ENCODE measurements at regions not wholly inside any gene's neighbourhood (a gene's known extent, or its start where the extent isn't known, plus 50 kb on each side); places are given as distances from the start of the nearest gene placed in this dataset.

DNA sequence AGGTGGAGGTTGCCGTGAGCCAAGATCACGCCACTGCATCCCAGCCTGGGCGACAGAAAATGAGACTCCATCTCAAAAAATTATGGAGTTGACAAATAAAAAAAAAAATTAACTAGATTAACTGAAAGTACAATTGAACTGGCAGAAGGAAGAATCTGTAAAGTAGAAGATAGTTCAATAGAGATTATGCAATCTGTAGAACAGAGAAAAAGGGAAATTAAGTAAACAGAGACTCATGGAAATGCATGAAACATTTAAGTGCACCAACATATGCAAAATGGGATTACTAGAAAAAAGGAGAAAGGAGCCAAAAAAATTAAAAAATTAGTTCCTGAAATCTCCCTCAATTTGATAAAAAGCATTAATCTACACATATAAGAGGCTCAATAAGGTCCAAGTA, 188.8 kb upstream of the KHDRBS2 start:
- Mint-ChIP-seq H3K9me3 (ENCODE audit: unreplicated experiment) (no peaks in the 10 kb centered on the region), H3K27me3 (ENCODE audit: insufficient read depth, unreplicated experiment) (peaks cover 74% of the 10 kb centered on the region), H3K4me1 (ENCODE audit: insufficient read depth, unreplicated experiment) (no peaks in the 10 kb centered on the region), H3K4me3 (ENCODE audit: unreplicated experiment) (no peak overlapping the region), H3K36me3 (ENCODE audit: insufficient read depth, unreplicated experiment) (peaks cover 5% of the 10 kb centered on the region), H3K27ac (ENCODE audit: low read depth, unreplicated experiment) (no peak overlapping the region)
- intact Hi-C loops (cut with micrococcal nuclease), result no loop called here
- CTCF ChIA-PET, result interaction anchor here (0.7 kb wide), 1 partner anchor 80 kb away, joined by 3 read pairs; no protein-coding TSS in a partner anchor
- DNase-seq (ENCODE audit: unreplicated experiment), result no peak
- no TSS peak for BruUV-seq (replicated peaks)
- POLR2A ChIA-PET, result no interaction called here
- TF ChIP-seq, protein P1, sequence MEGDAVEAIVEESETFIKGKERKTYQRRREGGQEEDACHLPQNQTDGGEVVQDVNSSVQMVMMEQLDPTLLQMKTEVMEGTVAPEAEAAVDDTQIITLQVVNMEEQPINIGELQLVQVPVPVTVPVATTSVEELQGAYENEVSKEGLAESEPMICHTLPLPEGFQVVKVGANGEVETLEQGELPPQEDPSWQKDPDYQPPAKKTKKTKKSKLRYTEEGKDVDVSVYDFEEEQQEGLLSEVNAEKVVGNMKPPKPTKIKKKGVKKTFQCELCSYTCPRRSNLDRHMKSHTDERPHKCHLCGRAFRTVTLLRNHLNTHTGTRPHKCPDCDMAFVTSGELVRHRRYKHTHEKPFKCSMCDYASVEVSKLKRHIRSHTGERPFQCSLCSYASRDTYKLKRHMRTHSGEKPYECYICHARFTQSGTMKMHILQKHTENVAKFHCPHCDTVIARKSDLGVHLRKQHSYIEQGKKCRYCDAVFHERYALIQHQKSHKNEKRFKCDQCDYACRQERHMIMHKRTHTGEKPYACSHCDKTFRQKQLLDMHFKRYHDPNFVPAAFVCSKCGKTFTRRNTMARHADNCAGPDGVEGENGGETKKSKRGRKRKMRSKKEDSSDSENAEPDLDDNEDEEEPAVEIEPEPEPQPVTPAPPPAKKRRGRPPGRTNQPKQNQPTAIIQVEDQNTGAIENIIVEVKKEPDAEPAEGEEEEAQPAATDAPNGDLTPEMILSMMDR (IDR thresholded peaks at IDR 0.05; ENCODE audit: unreplicated experiment), result no peak

DNA sequence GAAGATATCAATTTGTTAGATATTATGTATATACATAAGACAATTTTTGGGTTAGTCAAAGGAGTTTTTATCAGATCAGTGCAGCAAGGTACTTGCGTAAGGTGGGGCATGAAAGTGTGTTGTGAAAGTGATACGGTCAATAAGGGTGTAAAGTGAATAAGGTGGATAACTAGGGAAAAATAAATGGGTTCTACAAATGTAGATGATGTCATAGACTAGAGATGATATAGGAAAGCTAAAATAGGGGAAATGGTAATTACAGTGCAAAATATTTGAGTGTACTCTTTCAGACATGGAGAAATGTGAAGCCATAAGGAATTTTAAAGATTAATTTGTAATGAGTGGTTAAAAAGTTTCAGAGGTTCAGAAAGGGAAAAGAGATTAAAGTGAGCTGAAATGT, 180.6 kb upstream of the KHDRBS2 start:
- Mint-ChIP-seq H3K9me3 (ENCODE audit: unreplicated experiment) (no peaks in the 10 kb centered on the region), H3K4me1 (ENCODE audit: insufficient read depth, unreplicated experiment) (no peaks in the 10 kb centered on the region), H3K4me3 (ENCODE audit: unreplicated experiment) (no peak overlapping the region), H3K27ac (ENCODE audit: low read depth, unreplicated experiment) (no peak overlapping the region), H3K27me3 (ENCODE audit: insufficient read depth, unreplicated experiment) (peaks cover 54% of the 10 kb centered on the region), H3K36me3 (ENCODE audit: insufficient read depth, unreplicated experiment) (no peaks in the 10 kb centered on the region)
- TF ChIP-seq, protein P1 (IDR thresholded peaks at IDR 0.05; ENCODE audit: unreplicated experiment), result no peak
- intact Hi-C loops (cut with micrococcal nuclease), result no loop called here
- ChIA-PET CTCF (no interaction called here), POLR2A (no interaction called here)
- BruUV-seq (replicated peaks), result no TSS peak
- no peak for DNase-seq (ENCODE audit: unreplicated experiment)

DNA sequence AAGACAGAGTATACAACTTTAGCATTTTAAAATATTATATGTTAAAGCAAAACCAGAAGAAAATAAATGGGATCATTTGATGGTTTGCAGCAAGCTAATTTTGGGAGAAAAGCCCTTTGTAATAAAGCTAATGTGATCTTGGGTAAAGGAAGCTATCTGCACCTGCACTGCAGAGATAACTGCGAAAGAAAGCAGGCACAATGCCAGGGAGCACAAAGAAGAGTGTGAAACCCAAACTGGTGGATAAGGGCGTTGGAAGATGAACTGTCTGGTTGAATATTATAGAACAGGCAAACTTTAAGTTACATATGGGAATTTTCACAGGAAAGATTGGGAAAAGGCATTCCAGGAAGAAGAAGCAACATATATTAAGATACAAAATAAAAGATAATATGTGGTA, 179.2 kb upstream of the KHDRBS2 start:
- DNase-seq (ENCODE audit: unreplicated experiment), result no peak
- ChIA-PET CTCF (interaction anchor here (0.5 kb wide), 1 partner anchor 656 kb away, joined by 3 read pairs; no protein-coding TSS in a partner anchor), POLR2A (no interaction called here)
- Mint-ChIP-seq H3K27ac (ENCODE audit: low read depth, unreplicated experiment) (no peak overlapping the region), H3K36me3 (ENCODE audit: insufficient read depth, unreplicated experiment) (no peaks in the 10 kb centered on the region), H3K4me1 (ENCODE audit: insufficient read depth, unreplicated experiment) (no peaks in the 10 kb centered on the region), H3K4me3 (ENCODE audit: unreplicated experiment) (no peak overlapping the region), H3K9me3 (ENCODE audit: unreplicated experiment) (no peaks in the 10 kb centered on the region), H3K27me3 (ENCODE audit: insufficient read depth, unreplicated experiment) (peaks cover 54% of the 10 kb centered on the region)
- no TSS peak for BruUV-seq (replicated peaks)
- intact Hi-C loops (cut with micrococcal nuclease), result no loop called here
- TF ChIP-seq, protein P1 (IDR thresholded peaks at IDR 0.05; ENCODE audit: unreplicated experiment), result no peak

DNA sequence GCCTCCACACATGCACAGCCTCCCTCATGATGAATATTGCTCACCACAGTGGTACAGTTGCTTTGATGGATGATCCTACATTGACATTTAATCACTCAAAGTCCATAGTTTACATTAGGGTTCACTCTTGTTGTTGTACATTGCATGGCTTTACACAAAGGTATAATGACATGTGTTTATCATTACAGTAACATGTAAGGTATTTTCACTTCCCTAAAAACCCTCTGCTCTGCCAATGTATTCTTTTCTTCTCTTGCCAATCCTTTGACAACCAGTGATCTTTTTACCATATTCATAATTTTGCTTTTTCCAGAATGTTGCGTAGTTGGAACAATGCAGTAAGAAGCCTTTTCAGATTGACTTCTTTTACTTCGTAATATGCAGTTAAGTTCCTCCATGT, 166.6 kb upstream of the KHDRBS2 start:
- TF ChIP-seq, protein P1 (IDR thresholded peaks at IDR 0.05; ENCODE audit: unreplicated experiment), result no peak
- no peak for DNase-seq (ENCODE audit: unreplicated experiment)
- CTCF ChIA-PET, result interaction anchor here (1.2 kb wide), 1 partner anchor 16 kb away, joined by 4 read pairs; no protein-coding TSS in a partner anchor
- H3K27me3 Mint-ChIP-seq (ENCODE audit: insufficient read depth, unreplicated experiment), result peaks cover 77% of the 10 kb centered on the region
- H3K36me3 Mint-ChIP-seq (ENCODE audit: insufficient read depth, unreplicated experiment), result no peaks in the 10 kb centered on the region
- no peaks in the 10 kb centered on the region for H3K4me1 Mint-ChIP-seq (ENCODE audit: insufficient read depth, unreplicated experiment)
- POLR2A ChIA-PET, result no interaction called here
- H3K4me3 Mint-ChIP-seq (ENCODE audit: unreplicated experiment), result no peak overlapping the region
- intact Hi-C loops (cut with micrococcal nuclease), result no loop called here
- BruUV-seq (replicated peaks), result no TSS peak
- no peaks in the 10 kb centered on the region for H3K9me3 Mint-ChIP-seq (ENCODE audit: unreplicated experiment)
- no peak overlapping the region for H3K27ac Mint-ChIP-seq (ENCODE audit: low read depth, unreplicated experiment)
